ENCODE measurements at regions not wholly inside any gene's neighbourhood (a gene's known extent, or its start where the extent isn't known, plus 50 kb on each side); places are given as distances from the start of the nearest gene placed in this dataset.

- ChIA-PET CTCF (interaction anchor here (0.5 to 2.3 kb wide), 6 partner anchors 9 to 120 kb away, joined by 3 to 12 read pairs (median 8); no protein-coding TSS in a partner anchor), POLR2A (interaction anchor here (0.5 kb wide), 1 partner anchor 117 kb away, joined by 4 read pairs; no protein-coding TSS in a partner anchor)
- no peaks in the 10 kb centered on the region for H3K9me1 ChIP-seq (replicated peaks; ENCODE audit: control insufficient read depth, extremely low read depth, insufficient read depth, low read length)
- no peak overlapping the region for H3K4me2 ChIP-seq (ENCODE audit: insufficient read depth, low read length)
- H3K27ac ChIP-seq (ENCODE audit: insufficient read depth, low read depth, low read length): no peak overlapping the region
- no peak overlapping the region for H3K4me3 ChIP-seq (replicated peaks in 1 of 3; ENCODE audit: insufficient read depth in 1 of 3, low read depth in 1 of 3, low read length in 3 of 3)
- intact Hi-C loops (cut with micrococcal nuclease) (no loop called here), dilution Hi-C loops (cut with MboI; ENCODE audit: extremely low pct_ligation_motif_present, low sequenced_read_pairs) (no loop called here)
- no peaks in the 10 kb centered on the region for H3K9me3 ChIP-seq (replicated peaks; ENCODE audit: control insufficient read depth, insufficient read depth, low read length)
- FAIRE-seq (no peak), DNase-seq (ENCODE audit: low read depth, low spot score) (peak; percentile 47)
- no TSS peak for BruUV-seq (replicated peaks)
- H3K4me1 ChIP-seq (ENCODE audit: control insufficient read depth, extremely low read depth, insufficient read depth, low read length): peaks cover 7% of the 10 kb centered on the region
- H2AFZ ChIP-seq (ENCODE audit: low read depth, low read length): no peak overlapping the region
- no peak overlapping the region for H3K9ac ChIP-seq (replicated peaks; ENCODE audit: extremely low read depth, insufficient read depth, low read length)
- TF ChIP-seq CTCF (IDR thresholded peaks at IDR 0.05; ENCODE audit: extremely low read depth in 1 of 2, insufficient read depth in 1 of 2, low read depth in 1 of 2, low read length in 2 of 2): no peak
- TF ChIP-seq JUN (IDR thresholded peaks at IDR 0.05; ENCODE audit: borderline replicate concordance, insufficient read depth, insufficient read length, low read depth): no peak
- no peak for TF ChIP-seq POLR2AphosphoS5 (IDR thresholded peaks at IDR 0.05; ENCODE audit: insufficient read depth, low read depth, low read length)
- no peak for TF ChIP-seq MAX (IDR thresholded peaks at IDR 0.05; ENCODE audit: insufficient read depth, insufficient read length)
- TF ChIP-seq POLR2A (IDR thresholded peaks at IDR 0.05; ENCODE audit: low read depth, low read length): no peak
- H3K27me3 ChIP-seq (ENCODE audit: control insufficient read depth in 2 of 2, insufficient read depth in 2 of 2, low read length in 2 of 2): no peaks in the 10 kb centered on the region
- no peaks in the 10 kb centered on the region for H3K36me3 ChIP-seq (ENCODE audit: control insufficient read depth in 2 of 2, extremely low read depth in 1 of 2, insufficient read depth in 2 of 2, low read length in 2 of 2)
- no peaks in the 10 kb centered on the region for H3K79me2 ChIP-seq (ENCODE audit: control insufficient read depth, insufficient read depth, low read length)
- no peaks in the 10 kb centered on the region for H4K20me1 ChIP-seq (replicated peaks; ENCODE audit: control insufficient read depth, extremely low read depth, insufficient read depth, low read length)
Measured at GRCh38 chr7:131016230-131016629, 282.2 kb upstream of the KLF14 start.

GRCh38 chr7:131019351-131019750 is 285.3 kb upstream of the KLF14 start:
- Histone ChIP-seq H3K4me2 (ENCODE audit: insufficient read depth, low read length) (no peak overlapping the region), H2AFZ (ENCODE audit: low read depth, low read length) (no peak overlapping the region), H3K27ac (ENCODE audit: insufficient read depth, low read depth, low read length) (no peak overlapping the region), H4K20me1 (replicated peaks; ENCODE audit: control insufficient read depth, extremely low read depth, insufficient read depth, low read length) (no peaks in the 10 kb centered on the region), H3K9me1 (replicated peaks; ENCODE audit: control insufficient read depth, extremely low read depth, insufficient read depth, low read length) (no peaks in the 10 kb centered on the region), H3K27me3 (ENCODE audit: control insufficient read depth in 2 of 2, insufficient read depth in 2 of 2, low read length in 2 of 2) (no peaks in the 10 kb centered on the region), H3K4me1 (ENCODE audit: control insufficient read depth, extremely low read depth, insufficient read depth, low read length) (peaks cover 7% of the 10 kb centered on the region), H3K9ac (replicated peaks; ENCODE audit: extremely low read depth, insufficient read depth, low read length) (no peak overlapping the region), H3K4me3 (replicated peaks in 1 of 3; ENCODE audit: insufficient read depth in 1 of 3, low read depth in 1 of 3, low read length in 3 of 3) (no peak overlapping the region), H3K36me3 (ENCODE audit: control insufficient read depth in 2 of 2, extremely low read depth in 1 of 2, insufficient read depth in 2 of 2, low read length in 2 of 2) (no peaks in the 10 kb centered on the region), H3K79me2 (ENCODE audit: control insufficient read depth, insufficient read depth, low read length) (no peaks in the 10 kb centered on the region), H3K9me3 (replicated peaks; ENCODE audit: control insufficient read depth, insufficient read depth, low read length) (no peaks in the 10 kb centered on the region)
- intact Hi-C loops (cut with micrococcal nuclease): no loop called here
- no peak for TF ChIP-seq GATA2 (IDR thresholded peaks at IDR 0.05; ENCODE audit: insufficient read depth, insufficient read length, low read depth, low read length)
- no peak for TF ChIP-seq FOS (IDR thresholded peaks at IDR 0.05; ENCODE audit: borderline replicate concordance, insufficient read depth, low read length)
- no peak for TF ChIP-seq MAX (IDR thresholded peaks at IDR 0.05; ENCODE audit: insufficient read depth, insufficient read length)
- no peak for TF ChIP-seq CTCF (IDR thresholded peaks at IDR 0.05; ENCODE audit: extremely low read depth in 1 of 2, insufficient read depth in 1 of 2, low read depth in 1 of 2, low read length in 2 of 2)
- no peak for TF ChIP-seq MYC (IDR thresholded peaks at IDR 0.05; ENCODE audit: low read depth, low read length)
- no peak for TF ChIP-seq JUN (IDR thresholded peaks at IDR 0.05; ENCODE audit: borderline replicate concordance, insufficient read depth, insufficient read length, low read depth)
- no peak for TF ChIP-seq POLR2AphosphoS5 (IDR thresholded peaks at IDR 0.05; ENCODE audit: insufficient read depth, low read depth, low read length)
- no peak for TF ChIP-seq EZH2 (IDR thresholded peaks at IDR 0.05; ENCODE audit: borderline replicate concordance, low read depth, low read length, severe bottlenecking)
- no peak for TF ChIP-seq POLR2A (IDR thresholded peaks at IDR 0.05; ENCODE audit: low read depth, low read length)
- ChIA-PET POLR2A (interaction anchor here (0.6 kb wide), 2 partner anchors 11 to 21 kb away, joined by 3 to 5 read pairs; no protein-coding TSS in a partner anchor), CTCF (interaction anchor here (1.3 to 2.6 kb wide), 4 partner anchors 14 to 122 kb away, joined by 3 to 11 read pairs (median 8); no protein-coding TSS in a partner anchor)
- no peak for DNase-seq (ENCODE audit: low read depth, low spot score)
- dilution Hi-C loops (cut with MboI; ENCODE audit: extremely low pct_ligation_motif_present, low sequenced_read_pairs): no loop called here
- no TSS peak for BruUV-seq (replicated peaks)
- no peak for FAIRE-seq
